ENCODE measurements at regions not wholly inside any gene's neighbourhood (a gene's known extent, or its start where the extent isn't known, plus 50 kb on each side); places are given as distances from the start of the nearest gene placed in this dataset.

DNA sequence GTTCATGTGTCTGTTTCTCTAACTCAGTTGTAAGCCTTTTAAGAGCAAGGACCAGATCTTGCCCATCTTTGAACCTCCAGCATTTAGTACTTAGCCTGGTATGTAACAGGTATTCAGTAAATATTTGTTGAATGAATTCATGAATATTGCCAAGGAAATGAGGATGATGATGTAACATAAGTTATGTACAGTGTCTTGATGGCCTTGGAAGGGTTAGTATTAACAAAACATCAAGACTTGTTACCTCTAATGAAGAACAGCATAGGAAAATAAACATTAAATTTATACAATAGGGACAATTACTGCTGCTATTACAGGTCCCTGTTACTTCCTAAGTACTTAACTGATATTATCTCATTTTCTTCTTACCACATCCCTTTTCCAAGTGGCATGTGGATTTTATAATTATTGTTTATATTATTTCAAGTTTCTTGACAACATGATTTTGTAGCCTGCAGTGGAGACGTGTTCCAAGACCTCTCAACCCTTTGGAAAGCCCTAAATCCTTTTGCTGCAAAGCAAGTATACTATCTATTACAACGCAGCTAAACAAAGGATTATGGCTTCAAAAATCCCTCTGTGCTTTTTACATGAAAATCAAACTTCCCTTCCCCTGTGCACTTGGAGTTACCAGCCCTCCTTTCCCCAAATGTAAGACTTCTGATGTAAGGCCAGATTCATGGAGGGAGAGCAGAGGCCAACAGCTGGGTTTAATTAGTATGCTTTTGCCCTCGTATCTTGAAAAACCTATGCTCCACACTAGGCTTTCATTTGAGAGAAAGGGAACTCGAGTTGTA, 77.4 kb upstream of the SMIM36 start:
- no peaks in the 10 kb centered on the region for H3K27me3 Mint-ChIP-seq
- no peak overlapping the region for H3K4me3 Mint-ChIP-seq
- no peaks in the 10 kb centered on the region for H3K4me1 Mint-ChIP-seq
- H3K36me3 Mint-ChIP-seq (ENCODE audit: insufficient read depth), result no peaks in the 10 kb centered on the region
- no peak for ATAC-seq (replicated peaks; ENCODE audit: extremely low read depth, poor library complexity, severe bottlenecking)
- H3K27ac Mint-ChIP-seq (ENCODE audit: low read depth), result no peak overlapping the region
- H3K9me3 Mint-ChIP-seq, result no peaks in the 10 kb centered on the region
- no peak for DNase-seq (ENCODE audit: low spot score in 2 of 2)

DNA sequence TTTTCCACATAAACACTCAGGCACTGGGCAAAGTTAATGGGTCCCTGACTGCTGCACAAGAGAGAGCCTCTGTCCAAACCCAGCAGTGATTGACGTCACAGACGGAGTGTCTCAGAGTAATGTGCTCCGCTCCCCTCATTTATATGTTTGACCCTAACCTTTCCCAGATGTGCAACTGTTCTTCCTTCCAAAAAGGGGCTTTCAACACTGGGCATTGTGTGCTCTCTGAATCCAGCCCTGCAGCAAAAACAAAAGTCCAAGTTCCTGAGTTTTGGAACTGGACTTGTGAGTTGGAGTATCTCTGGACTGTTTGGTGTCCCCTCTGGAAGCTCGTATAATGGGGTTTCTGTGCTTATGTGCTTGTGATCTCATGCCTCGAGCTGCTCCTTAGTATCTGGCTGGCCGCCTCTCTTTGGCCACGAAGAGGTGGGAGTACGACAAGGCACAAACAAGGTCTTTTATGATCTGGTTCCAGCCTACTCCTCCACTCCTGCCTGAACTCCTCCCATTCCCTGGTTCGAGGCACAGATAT, 76.4 kb upstream of the SMIM36 start:
- Mint-ChIP-seq H3K27me3 (no peaks in the 10 kb centered on the region), H3K4me3 (no peak overlapping the region), H3K9me3 (no peaks in the 10 kb centered on the region), H3K4me1 (no peaks in the 10 kb centered on the region), H3K27ac (ENCODE audit: low read depth) (no peak overlapping the region), H3K36me3 (ENCODE audit: insufficient read depth) (no peaks in the 10 kb centered on the region)
- no peak for DNase-seq (ENCODE audit: low spot score in 2 of 2)
- no peak for ATAC-seq (replicated peaks; ENCODE audit: extremely low read depth, poor library complexity, severe bottlenecking)

DNA sequence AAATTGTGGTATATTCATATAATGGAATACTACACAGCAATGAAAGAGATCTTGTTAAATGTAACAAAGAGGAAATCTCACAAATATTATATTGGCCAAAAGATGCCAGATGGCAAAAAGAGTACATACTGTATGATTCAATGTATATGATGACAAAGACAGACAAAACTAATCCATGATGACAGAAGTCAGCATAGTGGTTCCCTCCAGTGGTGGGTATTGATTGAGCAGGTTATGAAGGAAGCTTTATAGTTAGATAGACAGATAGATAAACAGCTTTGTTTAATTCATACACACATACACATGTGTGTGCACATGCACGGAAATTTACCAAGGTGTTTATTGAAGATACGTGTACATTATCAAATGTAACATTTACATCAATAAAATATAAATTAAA, 74.4 kb upstream of the SMIM36 start:
- no peak overlapping the region for H3K4me3 Mint-ChIP-seq
- H3K36me3 Mint-ChIP-seq (ENCODE audit: insufficient read depth), result no peaks in the 10 kb centered on the region
- DNase-seq (ENCODE audit: low spot score in 2 of 2), result no peak
- H3K4me1 Mint-ChIP-seq, result no peaks in the 10 kb centered on the region
- ATAC-seq (replicated peaks; ENCODE audit: extremely low read depth, poor library complexity, severe bottlenecking), result no peak
- no peaks in the 10 kb centered on the region for H3K27me3 Mint-ChIP-seq
- no peak overlapping the region for H3K27ac Mint-ChIP-seq (ENCODE audit: low read depth)
- no peaks in the 10 kb centered on the region for H3K9me3 Mint-ChIP-seq

DNA sequence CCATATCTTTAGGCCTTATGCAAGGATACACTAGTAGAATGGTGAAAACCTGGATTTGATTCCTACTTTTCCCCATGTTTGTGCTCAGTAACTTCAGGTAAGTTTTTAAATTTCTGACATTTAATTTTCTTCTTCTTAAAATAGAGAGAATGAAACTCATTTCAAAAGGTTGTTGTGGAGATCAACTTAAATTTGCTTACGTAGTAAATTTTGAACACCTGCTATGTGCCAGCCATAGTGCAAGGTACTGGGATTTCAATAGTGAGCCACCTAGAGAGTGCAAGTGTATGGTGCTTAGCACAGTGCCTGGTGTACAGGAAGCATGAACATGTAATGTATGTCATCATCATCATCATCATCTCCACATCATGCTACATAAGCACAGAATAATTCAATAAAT, 73.6 kb upstream of the SMIM36 start:
- no peaks in the 10 kb centered on the region for H3K4me1 Mint-ChIP-seq
- no peak overlapping the region for H3K27ac Mint-ChIP-seq (ENCODE audit: low read depth)
- no peak for ATAC-seq (replicated peaks; ENCODE audit: extremely low read depth, poor library complexity, severe bottlenecking)
- no peak for DNase-seq (ENCODE audit: low spot score in 2 of 2)
- H3K27me3 Mint-ChIP-seq, result no peaks in the 10 kb centered on the region
- H3K36me3 Mint-ChIP-seq (ENCODE audit: insufficient read depth), result no peaks in the 10 kb centered on the region
- no peak overlapping the region for H3K4me3 Mint-ChIP-seq
- no peaks in the 10 kb centered on the region for H3K9me3 Mint-ChIP-seq

DNA sequence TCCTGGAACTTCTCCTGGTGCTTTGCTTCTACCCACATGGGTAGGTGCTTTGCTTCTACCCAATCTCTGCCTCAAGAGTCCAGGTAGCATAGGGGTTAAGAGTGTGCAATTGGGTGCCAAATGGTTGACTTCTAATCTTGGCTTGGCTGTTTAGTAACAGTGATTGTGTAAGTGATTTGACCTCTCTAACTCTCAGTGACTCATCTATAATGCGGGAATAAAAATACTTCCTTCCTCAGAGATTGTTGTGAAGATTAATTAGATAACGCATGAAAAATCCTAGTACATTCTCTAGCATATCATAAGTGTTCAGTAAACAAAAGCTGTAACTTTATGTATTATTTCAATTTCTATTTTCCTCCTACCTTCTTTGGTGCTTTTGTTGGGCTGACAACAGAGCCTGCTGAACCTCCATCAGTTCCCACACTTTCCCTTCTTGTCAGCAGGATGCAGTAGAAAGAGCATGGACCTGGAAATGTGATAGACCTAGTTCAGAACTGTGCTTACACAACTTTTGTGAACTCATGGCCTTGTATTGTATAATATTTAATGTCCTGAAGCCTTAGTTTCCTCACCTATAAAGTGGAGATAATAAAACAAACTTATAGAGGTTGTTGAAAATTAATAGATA, 72.9 kb upstream of the SMIM36 start:
- Mint-ChIP-seq H3K9me3 (no peaks in the 10 kb centered on the region), H3K27ac (ENCODE audit: low read depth) (no peak overlapping the region), H3K27me3 (no peaks in the 10 kb centered on the region)

DNA sequence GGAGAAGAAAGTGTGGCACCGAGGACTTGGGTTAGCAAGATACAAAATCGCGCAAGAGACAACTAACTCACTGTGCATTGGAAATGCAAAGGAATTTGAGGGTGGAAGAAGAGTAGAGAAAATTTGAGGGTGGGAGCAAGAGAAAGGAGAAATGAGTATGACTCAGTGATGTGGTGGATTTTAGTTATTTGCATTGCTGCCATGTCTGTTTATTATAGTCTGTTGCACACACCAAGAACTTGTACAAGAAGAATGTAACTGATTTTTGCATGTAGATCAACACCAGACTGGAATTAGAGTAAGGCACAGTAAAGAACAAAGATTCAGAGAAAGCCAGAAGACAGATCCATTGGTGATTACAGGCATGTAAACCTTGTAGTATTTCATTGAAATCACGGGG, 71.6 kb upstream of the SMIM36 start:
- H3K27me3 Mint-ChIP-seq, result no peaks in the 10 kb centered on the region

More for the DNA sequence above, 72.9 kb upstream of the SMIM36 start:
- no peaks in the 10 kb centered on the region for H3K36me3 Mint-ChIP-seq (ENCODE audit: insufficient read depth)
- ATAC-seq (replicated peaks; ENCODE audit: extremely low read depth, poor library complexity, severe bottlenecking) (no peak), DNase-seq (ENCODE audit: low spot score in 2 of 2) (no peak)
- H3K4me1 Mint-ChIP-seq, result no peaks in the 10 kb centered on the region
- H3K4me3 Mint-ChIP-seq, result no peak overlapping the region

DNA sequence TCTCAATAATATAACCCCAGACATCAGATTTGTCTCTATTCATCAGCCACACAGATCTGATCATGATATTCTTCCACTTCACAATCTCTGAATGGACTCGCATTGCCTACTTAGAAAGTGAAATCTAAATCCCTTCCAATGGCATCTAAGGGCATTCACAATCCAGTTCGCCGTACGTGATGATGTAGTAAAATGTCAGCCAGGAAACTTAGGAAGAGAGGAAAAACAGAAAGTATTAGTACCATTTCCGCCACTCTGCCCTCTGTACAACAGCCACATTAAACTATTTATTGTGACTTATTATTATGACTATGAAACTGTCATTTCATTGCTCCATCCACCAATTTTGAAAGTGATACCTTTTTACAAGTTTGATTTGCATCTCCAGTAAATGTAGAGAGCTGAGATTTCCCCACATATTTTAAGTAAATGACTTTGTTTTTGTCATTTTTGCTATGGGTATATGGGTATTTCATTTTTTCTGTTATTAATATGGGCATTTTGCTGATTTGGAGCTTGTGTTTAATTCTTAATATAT, 69.4 kb upstream of the SMIM36 start:
- DNase-seq (ENCODE audit: low spot score in 2 of 2) (no peak), ATAC-seq (replicated peaks; ENCODE audit: extremely low read depth, poor library complexity, severe bottlenecking) (no peak)
- H3K27ac Mint-ChIP-seq (ENCODE audit: low read depth), result no peak overlapping the region

More for the DNA sequence above, 71.6 kb upstream of the SMIM36 start:
- no peak overlapping the region for H3K4me3 Mint-ChIP-seq
- no peaks in the 10 kb centered on the region for H3K36me3 Mint-ChIP-seq (ENCODE audit: insufficient read depth)
- DNase-seq (ENCODE audit: low spot score in 2 of 2), result no peak
- no peaks in the 10 kb centered on the region for H3K4me1 Mint-ChIP-seq
- H3K27ac Mint-ChIP-seq (ENCODE audit: low read depth), result no peak overlapping the region
- ATAC-seq (replicated peaks; ENCODE audit: extremely low read depth, poor library complexity, severe bottlenecking), result no peak
- no peaks in the 10 kb centered on the region for H3K9me3 Mint-ChIP-seq

DNA sequence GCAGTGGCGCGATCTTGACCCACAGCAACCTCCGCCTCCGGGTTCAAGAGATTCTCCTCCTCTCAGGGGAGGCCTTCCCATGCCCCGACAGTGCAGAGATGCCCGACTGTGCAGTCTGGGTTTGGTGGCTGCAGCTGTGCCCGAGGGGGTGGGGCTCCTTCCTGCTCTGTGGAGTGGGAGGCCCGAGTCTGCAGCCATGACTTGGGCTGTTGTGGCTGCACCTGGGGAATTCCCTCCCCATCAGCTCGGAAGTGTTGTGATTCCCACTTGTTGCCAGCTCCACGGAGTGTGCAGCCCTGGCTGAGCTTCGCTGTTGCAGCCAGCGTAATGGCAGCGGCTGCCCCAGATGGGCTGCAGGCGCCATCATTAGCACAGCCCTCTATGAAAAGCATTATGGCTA, 66.4 kb upstream of the SMIM36 start:
- DNase-seq (ENCODE audit: low spot score in 2 of 2) (no peak), ATAC-seq (replicated peaks; ENCODE audit: extremely low read depth, poor library complexity, severe bottlenecking) (peak; percentile 61)
- Mint-ChIP-seq H3K27ac (ENCODE audit: low read depth) (no peak overlapping the region), H3K36me3 (ENCODE audit: insufficient read depth) (no peaks in the 10 kb centered on the region), H3K4me1 (no peaks in the 10 kb centered on the region), H3K4me3 (peak overlapping the region; percentile 34), H3K27me3 (no peaks in the 10 kb centered on the region), H3K9me3 (no peaks in the 10 kb centered on the region)

More for the DNA sequence above, 69.4 kb upstream of the SMIM36 start:
- Mint-ChIP-seq H3K36me3 (ENCODE audit: insufficient read depth) (no peaks in the 10 kb centered on the region), H3K27me3 (no peaks in the 10 kb centered on the region), H3K4me3 (no peak overlapping the region), H3K4me1 (no peaks in the 10 kb centered on the region), H3K9me3 (no peaks in the 10 kb centered on the region)

DNA sequence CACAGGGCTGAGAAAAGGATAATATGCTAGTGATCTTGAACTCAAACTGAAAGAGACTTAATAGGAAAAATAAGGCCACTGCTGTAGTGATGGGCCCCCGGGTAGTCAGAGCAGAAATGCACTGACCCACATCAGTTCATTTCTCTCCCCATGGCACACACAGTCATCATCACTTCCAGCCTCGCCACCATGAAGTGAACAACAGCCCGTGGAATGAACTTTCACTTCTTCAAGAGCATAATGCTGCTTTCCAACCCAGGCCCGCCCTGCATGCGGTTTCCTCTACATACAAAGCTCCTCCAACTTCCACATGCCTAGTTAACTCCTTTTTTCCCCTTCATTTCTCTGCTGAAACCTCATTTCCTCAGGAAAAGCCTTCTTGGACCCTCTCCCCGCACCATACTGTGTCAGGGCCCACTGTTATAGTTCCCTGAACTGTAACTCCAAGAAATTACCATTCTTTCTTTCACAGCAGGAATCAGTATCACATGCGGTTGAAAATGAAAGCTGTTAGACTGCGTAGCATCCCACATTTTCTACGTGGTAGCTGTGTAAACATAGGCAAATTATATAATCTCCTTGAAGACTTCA, 65.8 kb upstream of the SMIM36 start:
- Mint-ChIP-seq H3K36me3 (ENCODE audit: insufficient read depth) (no peaks in the 10 kb centered on the region), H3K27me3 (no peaks in the 10 kb centered on the region), H3K4me1 (no peaks in the 10 kb centered on the region), H3K9me3 (no peaks in the 10 kb centered on the region), H3K27ac (ENCODE audit: low read depth) (no peak overlapping the region), H3K4me3 (no peak overlapping the region)
- ATAC-seq (replicated peaks; ENCODE audit: extremely low read depth, poor library complexity, severe bottlenecking), result peak; percentile 55
- DNase-seq (ENCODE audit: low spot score in 2 of 2), result no peak

DNA sequence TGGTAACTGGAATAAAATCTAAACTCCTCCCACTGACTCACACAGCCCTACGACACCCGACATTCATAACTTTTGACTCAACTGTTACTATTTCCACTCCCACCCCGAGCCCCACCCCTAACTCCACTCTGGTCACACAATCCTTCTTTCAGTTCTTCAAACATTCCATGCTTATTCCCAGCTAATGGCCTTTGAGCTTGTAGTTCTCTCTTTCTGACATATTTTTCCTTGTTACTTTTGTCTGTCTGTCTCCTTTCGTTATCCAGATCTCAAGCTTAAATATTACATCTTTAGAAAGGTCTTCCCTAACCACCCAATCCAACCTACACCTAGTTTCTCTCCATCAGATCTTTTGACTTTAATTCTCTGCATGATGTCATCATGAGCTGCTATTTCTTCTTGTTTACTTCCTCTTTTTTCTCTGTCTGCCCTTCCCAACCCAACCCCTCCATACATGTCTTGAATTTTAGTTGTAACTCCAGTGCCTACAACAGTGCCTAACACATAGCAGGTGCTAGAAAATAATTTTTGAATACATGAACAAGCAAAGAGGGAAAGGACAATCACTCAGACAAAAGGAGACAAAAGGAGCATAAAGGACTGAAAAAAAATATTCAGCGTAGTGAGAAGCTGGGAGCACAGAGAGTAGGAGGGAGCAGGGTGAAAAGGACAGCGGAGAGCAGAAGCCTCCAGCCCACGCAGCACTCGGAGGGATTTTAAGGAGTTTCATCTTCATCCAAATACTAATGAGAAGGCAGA, 65.2 kb upstream of the SMIM36 start:
- no peaks in the 10 kb centered on the region for H3K9me3 Mint-ChIP-seq
- H3K4me1 Mint-ChIP-seq, result no peaks in the 10 kb centered on the region
- H3K4me3 Mint-ChIP-seq, result no peak overlapping the region
- no peak overlapping the region for H3K27ac Mint-ChIP-seq (ENCODE audit: low read depth)
- no peaks in the 10 kb centered on the region for H3K36me3 Mint-ChIP-seq (ENCODE audit: insufficient read depth)
- H3K27me3 Mint-ChIP-seq, result no peaks in the 10 kb centered on the region
- ATAC-seq (replicated peaks; ENCODE audit: extremely low read depth, poor library complexity, severe bottlenecking) (no peak), DNase-seq (ENCODE audit: low spot score in 2 of 2) (no peak)

DNA sequence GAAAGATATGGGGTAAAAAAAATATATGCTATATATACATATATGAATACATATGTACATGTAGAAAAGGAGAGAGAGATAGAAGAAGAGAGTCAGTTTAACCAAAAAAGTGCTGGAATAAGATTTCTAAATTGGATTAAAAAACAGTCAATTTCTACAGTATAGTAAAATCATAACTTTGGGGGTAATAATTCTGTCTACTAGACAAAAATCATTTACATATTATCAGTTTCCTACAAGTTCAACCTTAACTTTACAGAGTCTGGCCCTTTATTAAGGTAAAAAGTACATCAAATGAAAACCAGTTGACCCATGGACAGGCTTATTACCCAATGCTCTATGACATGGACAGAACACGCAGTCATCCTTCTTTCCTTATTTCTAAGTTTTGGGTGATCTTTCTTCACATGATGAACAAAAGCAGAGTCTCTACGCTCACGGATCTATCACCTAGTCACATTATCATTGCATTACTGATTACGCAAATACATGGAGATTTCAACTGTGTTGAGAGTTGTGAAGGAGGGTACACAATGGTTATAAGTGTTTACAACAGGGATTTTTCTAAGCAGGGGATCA, 63.9 kb upstream of the SMIM36 start:
- Mint-ChIP-seq H3K4me1 (no peaks in the 10 kb centered on the region), H3K27ac (ENCODE audit: low read depth) (no peak overlapping the region), H3K27me3 (no peaks in the 10 kb centered on the region), H3K36me3 (ENCODE audit: insufficient read depth) (no peaks in the 10 kb centered on the region), H3K9me3 (no peaks in the 10 kb centered on the region), H3K4me3 (no peak overlapping the region)
- ATAC-seq (replicated peaks; ENCODE audit: extremely low read depth, poor library complexity, severe bottlenecking) (no peak), DNase-seq (ENCODE audit: low spot score in 2 of 2) (no peak)

DNA sequence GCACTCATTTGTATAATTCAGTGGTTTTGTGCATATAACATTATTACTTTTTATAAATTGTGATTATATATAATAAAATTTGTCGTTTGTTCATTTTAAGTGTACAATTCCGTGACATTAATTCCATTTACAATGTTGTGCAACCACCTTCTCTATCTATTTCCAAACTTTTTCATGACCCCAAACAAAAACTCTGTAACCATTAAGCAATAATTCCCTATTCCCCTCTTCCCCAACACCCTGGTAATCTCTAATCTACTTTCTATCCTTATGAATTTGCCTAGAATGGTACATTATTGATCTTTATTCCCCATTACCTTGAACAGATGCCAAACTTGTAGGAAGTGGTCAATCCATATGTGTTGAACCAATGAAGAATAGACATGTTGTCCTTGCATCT, 61.3 kb upstream of the SMIM36 start:
- Mint-ChIP-seq H3K27me3 (no peaks in the 10 kb centered on the region), H3K27ac (ENCODE audit: low read depth) (no peak overlapping the region), H3K9me3 (no peaks in the 10 kb centered on the region), H3K4me3 (no peak overlapping the region), H3K4me1 (no peaks in the 10 kb centered on the region), H3K36me3 (ENCODE audit: insufficient read depth) (no peaks in the 10 kb centered on the region)
- no peak for DNase-seq (ENCODE audit: low spot score in 2 of 2)
- ATAC-seq (replicated peaks; ENCODE audit: extremely low read depth, poor library complexity, severe bottlenecking), result no peak
